IMR-90 (cell line): ENCODE measurements at regions not wholly inside any gene's neighbourhood (a gene's known extent, or its start where the extent isn't known, plus 50 kb on each side); places are given as distances from the start of the nearest gene placed in this dataset.

Experiments used
- BHLHE40 ChIP-seq: fragments of 150-350 bp; IDR thresholded peaks from 2 replicates; pipeline ENCODE4 v1.6.1; 2016; ENCODE audit warnings: mild to moderate bottlenecking, low read depth, low read length
- CEBPB ChIP-seq: IDR thresholded peaks from 2 replicates; pipeline ENCODE4 v1.6.1; 2012; ENCODE audit warnings: low read depth, low read length, improper control_type of control experiment
- CHD1 ChIP-seq: IDR thresholded peaks from 2 replicates; pipeline ENCODE4 v1.6.1; 2012; ENCODE audit warnings: low read depth, low read length, improper control_type of control experiment
- CTCF ChIP-seq: conservative IDR thresholded peaks from 2 replicates; pipeline ENCODE4 v1.5.1; 2012; ENCODE audit warnings: mild to moderate bottlenecking, low read depth, low read length, improper control_type of control experiment
- MAFK ChIP-seq: IDR thresholded peaks from 2 replicates; pipeline ENCODE4 v1.6.1; 2012; ENCODE audit warnings: low read depth, low read length, improper control_type of control experiment
- MXI1 ChIP-seq: IDR thresholded peaks from 2 replicates; pipeline ENCODE4 v1.6.1; 2012; ENCODE audit warnings: low read depth, mild to moderate bottlenecking, low read length, moderate library complexity, borderline replicate concordance
- POLR2A ChIP-seq: IDR thresholded peaks from 2 replicates; pipeline ENCODE4 v1.6.1; 2012; ENCODE audit warnings: mild to moderate bottlenecking, low read depth, low read length
- RAD21 ChIP-seq: IDR thresholded peaks from 2 replicates; pipeline ENCODE4 v1.6.1; 2012; ENCODE audit warnings: low read length, improper control_type of control experiment
- RCOR1 ChIP-seq: IDR thresholded peaks from 2 replicates; pipeline ENCODE4 v1.6.1; 2012; ENCODE audit warnings: mild to moderate bottlenecking, low read length, improper control_type of control experiment; ENCODE audit not compliant: insufficient replicate concordance
- RFX5 ChIP-seq: IDR thresholded peaks from 2 replicates; pipeline ENCODE4 v1.8.0; 2012; ENCODE audit warnings: low read depth, mild to moderate bottlenecking, low read length, moderate library complexity
- SMC3 ChIP-seq: fragments of 150-350 bp; IDR thresholded peaks from 2 replicates; pipeline ENCODE4 v1.6.1; 2016; ENCODE audit warnings: low read depth, mild to moderate bottlenecking, antibody characterized with exemption, low read length, moderate library complexity
- TF ChIP-seq, protein P1 (sequence below): fragments of 150-350 bp; IDR thresholded peaks from 2 replicates; pipeline ENCODE4 v1.6.1; 2016; ENCODE audit warnings: low read depth, mild to moderate bottlenecking, low read length, moderate library complexity, borderline replicate concordance

DNA sequence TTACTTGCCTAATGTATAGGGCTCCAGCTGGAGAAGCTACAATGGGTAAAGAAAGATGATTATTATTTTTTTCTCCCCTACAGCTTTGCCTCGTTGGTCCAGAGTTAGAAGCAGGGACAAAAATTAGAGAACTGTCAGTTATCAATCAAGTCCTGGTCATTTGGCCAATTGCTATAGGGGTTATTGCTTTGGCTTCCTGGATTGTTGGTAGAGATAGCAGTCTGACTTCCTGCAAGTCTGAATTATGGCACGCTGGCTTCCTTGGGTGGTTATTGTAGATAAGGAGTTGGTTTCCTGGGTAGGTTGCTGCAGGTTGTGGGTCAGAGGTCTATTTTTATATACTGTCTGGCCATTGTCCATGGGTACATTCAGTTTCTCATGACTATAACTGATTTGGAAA lies 84.7 kb upstream of the ELAC2 start:
- TF ChIP-seq CTCF (no peak), RAD21 (no peak), POLR2A (no peak), RCOR1 (no peak), RFX5 (no peak), CHD1 (no peak), MXI1 (no peak), BHLHE40 (no peak), CEBPB (no peak), SMC3 (no peak), MAFK (no peak)
- TF ChIP-seq, protein P1, sequence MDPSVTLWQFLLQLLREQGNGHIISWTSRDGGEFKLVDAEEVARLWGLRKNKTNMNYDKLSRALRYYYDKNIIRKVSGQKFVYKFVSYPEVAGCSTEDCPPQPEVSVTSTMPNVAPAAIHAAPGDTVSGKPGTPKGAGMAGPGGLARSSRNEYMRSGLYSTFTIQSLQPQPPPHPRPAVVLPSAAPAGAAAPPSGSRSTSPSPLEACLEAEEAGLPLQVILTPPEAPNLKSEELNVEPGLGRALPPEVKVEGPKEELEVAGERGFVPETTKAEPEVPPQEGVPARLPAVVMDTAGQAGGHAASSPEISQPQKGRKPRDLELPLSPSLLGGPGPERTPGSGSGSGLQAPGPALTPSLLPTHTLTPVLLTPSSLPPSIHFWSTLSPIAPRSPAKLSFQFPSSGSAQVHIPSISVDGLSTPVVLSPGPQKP: no peak
